ENCODE measurements at regions not wholly inside any gene's neighbourhood (a gene's known extent, or its start where the extent isn't known, plus 50 kb on each side); places are given as distances from the start of the nearest gene placed in this dataset.
"Not testable (repeated sequence)": the region's sequence is repeated elsewhere in the genome, so short reads cannot be mapped to it uniquely, and the experiment has no call there.

- not testable (repeated sequence) for DNase-seq (ENCODE audit: low read depth, low spot score)
These were observed 187.3 kb downstream of the CHIC2 start for GRCh38 chr4:53877096-53877495.

GRCh38 chr4:53866055-53866454, 198.3 kb downstream of the CHIC2 start:
- no peak for DNase-seq (ENCODE audit: low read depth, low spot score)

DNA sequence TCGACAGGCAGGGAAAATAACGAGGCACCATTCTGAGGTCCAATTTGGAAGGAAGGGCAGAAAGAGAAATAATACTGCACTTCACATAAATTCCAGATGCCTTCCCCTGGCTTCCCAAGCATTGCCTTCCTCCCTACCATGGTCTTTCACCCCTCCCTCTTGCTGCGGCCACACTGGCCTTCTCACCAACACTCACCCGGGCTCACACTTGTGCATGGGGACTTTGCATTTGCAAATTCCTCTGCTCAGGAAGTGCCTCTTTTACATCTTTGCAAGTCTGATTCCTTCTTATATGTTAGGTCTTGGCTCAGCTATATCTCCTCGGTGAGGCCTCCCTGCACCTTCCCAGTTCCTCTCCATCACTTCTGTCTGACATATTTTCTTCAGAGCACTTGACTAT, 199.4 kb downstream of the CHIC2 start:
- no peak for DNase-seq (ENCODE audit: low read depth, low spot score)

DNA sequence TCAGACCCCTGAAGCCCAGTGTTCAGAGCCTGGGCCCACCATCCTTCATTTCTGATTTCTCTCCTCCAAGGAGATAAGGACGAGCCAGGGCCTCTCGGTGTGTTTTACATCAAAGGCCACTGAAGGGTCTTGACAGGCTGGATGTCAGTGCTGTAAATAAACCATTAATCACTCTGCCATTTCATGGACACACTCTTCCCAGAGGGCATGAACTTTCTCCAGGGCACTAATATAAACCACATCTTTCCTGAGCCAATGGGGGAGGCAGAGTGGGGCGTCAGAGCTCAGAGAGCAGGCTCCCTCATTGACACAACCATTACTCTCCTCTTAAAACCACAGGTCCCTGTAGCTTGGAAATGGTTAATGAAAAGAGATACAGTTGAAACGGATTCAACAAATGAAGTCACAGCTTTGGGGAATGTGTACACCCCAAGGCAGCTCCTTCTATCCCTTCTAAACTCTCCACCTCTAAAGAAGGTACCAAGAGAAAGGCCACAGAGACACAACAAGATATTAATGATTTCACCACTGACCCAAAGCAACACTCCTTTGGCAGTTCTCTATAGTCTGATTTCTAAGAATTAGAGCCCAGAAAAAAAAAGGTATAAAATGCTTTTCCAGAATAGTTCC, 200.6 kb downstream of the CHIC2 start:
- no peak for DNase-seq (ENCODE audit: low read depth, low spot score)

GRCh38 chr4:53863158-53863557, 201.2 kb downstream of the CHIC2 start:
- DNase-seq (ENCODE audit: low read depth, low spot score): no peak

GRCh38 chr4:53861856-53862610, 202.4 kb downstream of the CHIC2 start:
- peak; percentile 88 for DNase-seq (ENCODE audit: low read depth, low spot score)

DNA sequence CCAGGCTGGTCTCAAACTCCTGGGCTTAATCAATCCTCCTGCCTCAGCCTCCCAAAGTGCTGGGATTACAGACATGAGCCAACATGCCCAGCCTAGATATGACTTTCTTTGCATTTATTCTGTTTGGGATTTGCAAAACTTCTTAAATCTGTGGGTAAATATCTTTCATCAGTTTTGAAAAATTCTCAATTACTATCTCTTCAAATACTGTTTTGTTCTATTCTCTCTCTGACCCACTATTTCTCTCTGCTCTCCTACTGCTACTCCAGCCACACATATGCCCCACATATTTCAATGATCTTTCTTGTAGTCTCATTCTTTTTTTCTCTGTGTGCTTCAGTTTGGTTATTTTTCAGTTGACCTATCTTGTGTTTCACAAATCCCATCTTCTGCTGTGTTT, 205.1 kb downstream of the CHIC2 start:
- no peak for DNase-seq (ENCODE audit: low read depth, low spot score)

GRCh38 chr4:53858744-53859143, 205.7 kb downstream of the CHIC2 start:
- no peak for DNase-seq (ENCODE audit: low read depth, low spot score)

- no peak for DNase-seq (ENCODE audit: low read depth, low spot score)
These were observed 208.7 kb downstream of the CHIC2 start for GRCh38 chr4:53855581-53856250.

DNA sequence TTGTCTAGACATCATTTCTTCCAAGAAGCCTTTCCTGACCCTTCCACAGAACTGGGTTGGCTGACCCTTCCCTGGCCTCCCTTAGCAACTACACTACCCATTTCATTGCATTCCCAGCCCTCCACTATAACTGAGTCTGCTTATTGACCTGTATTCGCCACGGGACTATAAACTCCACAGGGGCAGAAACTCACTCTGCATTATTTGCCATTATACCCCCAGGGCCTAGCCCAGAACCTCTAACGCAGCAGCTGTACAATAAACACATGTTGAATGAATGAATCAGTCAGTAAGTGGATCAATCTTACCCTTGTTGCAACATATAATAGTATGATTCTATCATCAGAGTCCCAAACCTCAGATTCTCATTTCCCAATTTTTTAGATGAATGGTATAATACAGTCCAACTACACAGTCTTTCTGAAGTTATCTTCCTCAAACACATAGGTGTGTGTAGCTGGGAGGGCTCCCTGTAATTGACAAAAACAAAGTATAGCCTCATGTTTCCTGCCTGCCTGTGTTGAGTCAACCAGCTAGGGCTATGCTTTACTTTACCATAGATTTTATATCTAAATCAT, 209.3 kb downstream of the CHIC2 start:
- DNase-seq (ENCODE audit: low read depth, low spot score): no peak

GRCh38 chr4:53852343-53852742, 212.1 kb downstream of the CHIC2 start:
- peak; percentile 88 for DNase-seq (ENCODE audit: low read depth, low spot score)

GRCh38 chr4:53847965-53848364, 216.4 kb downstream of the CHIC2 start:
- no peak for DNase-seq (ENCODE audit: low read depth, low spot score)

DNA sequence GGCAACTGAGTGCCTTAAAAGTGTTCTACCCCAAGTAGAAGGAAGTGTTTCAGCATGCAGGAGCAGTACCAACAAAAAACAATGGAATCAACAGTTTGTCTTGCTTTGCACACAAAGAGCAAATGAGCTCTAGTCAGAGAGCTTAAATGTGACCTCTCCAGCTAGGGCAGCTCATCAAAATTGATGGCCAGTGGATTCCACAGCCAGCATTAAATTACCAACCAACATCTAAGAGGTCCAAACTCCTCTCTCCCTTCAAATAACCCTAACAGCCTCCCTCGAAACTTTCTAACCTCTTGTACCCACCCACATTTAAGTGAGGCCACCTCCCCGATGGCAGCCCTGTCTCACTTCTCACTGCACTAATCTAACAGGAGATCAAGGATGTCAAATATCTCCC, 219.9 kb downstream of the CHIC2 start:
- no peak for DNase-seq (ENCODE audit: low read depth, low spot score)

DNA sequence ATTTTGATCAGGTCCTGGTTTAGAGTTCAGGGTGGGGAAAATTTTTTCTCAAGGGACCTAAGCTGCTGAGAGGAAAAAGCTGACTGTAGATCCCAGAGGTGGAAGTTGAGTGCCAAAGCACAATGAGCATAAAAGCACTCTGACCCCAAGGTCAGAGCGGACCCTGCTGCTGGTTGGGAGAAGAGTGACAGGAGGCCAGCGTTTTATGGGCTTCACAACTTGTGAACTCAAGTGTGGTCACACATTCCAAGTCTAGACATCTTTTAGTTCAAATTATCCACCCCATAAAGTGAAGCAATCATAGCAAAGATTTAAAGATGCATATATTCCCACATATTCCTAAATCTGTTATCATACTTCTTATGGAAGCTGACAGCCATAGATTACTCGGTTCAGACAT, 220.3 kb downstream of the CHIC2 start:
- DNase-seq (ENCODE audit: low read depth, low spot score): no peak

- DNase-seq (ENCODE audit: low read depth, low spot score): no peak
These were observed 222.7 kb downstream of the CHIC2 start for GRCh38 chr4:53841711-53842110.

DNA sequence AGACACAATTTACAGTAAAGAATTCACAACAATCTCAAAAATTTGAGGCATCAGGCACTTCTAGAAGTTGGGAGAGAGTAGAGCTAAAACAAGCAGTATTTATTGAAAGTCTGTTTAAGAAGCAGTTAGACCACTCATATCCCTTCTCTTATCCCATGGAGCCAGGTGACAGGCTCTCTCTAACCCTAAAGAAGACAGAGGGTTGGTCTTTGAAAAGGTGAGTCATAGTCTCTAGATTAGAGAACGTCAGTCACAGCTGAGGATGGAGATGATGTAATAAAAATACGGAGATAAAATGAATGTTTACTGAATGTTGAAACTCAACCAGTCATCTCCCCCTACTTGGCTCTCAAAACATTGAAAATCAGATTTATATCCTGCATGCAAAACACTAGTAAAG, 223.8 kb downstream of the CHIC2 start:
- DNase-seq (ENCODE audit: low read depth, low spot score): no peak

DNA sequence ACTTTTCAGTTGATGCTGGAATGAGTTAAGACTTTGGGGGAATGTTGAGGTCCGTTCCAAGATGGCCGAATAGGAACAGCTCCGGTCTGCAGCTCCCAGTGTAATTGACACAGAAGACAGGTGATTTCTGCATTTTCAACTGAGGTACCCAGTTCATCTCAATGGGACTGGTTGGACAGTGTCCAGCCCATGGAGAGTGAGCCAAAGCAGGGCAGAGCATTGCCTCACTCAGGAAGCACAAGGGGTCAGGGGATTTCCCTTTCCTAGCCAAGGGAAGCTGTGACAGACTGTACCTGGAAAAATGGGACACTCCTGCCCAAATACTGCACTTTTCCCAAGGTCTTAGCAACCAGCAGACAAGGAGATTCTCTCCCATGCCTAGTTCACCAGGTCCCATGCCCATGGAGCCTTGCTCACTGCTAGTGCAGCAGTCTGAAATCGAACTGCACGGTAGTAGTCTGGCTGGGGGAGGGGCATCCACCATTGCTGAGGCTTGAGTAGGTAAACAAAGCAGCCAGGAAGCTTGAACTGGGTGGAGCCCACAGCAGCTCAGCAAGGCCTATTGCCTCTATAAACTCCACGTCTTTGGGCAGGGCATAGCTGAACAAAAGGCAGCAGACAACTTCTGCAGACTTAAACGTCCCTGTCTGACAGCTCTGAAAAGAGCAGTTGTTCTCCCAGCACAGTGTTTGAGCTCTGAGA, 231.0 kb downstream of the CHIC2 start:
- not testable (repeated sequence) for DNase-seq (ENCODE audit: low read depth, low spot score)

DNA sequence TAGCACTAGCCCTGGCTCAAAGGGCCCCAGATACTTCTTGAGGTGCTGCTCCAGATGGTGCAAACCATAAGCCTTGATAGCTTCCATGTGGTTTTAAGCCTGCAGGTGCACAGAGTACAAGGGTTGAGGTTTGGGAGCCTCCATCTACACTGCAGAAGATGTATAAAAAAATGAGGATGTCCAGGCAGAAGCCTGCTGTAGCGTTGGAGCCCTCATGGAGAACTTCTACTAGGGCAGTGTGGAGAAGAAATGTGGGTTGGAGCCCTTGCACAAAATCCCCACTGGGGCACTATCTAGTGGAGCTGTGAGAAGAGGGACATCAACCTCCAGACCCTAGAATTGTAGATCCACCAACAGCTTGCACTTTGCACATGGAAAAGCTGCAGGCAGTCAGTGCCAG, 231.9 kb downstream of the CHIC2 start:
- DNase-seq (ENCODE audit: low read depth, low spot score): no peak

DNA sequence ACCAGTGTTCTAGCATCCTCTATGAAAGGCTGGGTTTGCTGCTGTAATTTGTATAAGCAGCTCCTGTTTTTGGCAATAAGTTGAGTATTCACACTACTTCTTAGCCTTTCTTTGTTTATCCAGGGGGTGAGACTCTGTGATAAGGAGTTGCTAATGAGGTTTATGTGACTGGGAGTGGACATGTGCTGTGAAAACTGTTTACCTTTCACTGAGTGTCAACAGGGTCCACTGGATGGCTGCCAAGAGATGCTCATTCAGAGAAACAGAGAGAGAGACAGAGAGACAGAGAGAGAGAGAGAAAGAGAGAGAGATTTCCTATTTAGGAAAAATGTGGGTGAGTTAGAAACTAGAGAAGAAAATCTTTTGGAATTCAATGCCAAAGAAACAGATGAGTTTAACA, 233.9 kb downstream of the CHIC2 start:
- no peak for DNase-seq (ENCODE audit: low read depth, low spot score)

DNA sequence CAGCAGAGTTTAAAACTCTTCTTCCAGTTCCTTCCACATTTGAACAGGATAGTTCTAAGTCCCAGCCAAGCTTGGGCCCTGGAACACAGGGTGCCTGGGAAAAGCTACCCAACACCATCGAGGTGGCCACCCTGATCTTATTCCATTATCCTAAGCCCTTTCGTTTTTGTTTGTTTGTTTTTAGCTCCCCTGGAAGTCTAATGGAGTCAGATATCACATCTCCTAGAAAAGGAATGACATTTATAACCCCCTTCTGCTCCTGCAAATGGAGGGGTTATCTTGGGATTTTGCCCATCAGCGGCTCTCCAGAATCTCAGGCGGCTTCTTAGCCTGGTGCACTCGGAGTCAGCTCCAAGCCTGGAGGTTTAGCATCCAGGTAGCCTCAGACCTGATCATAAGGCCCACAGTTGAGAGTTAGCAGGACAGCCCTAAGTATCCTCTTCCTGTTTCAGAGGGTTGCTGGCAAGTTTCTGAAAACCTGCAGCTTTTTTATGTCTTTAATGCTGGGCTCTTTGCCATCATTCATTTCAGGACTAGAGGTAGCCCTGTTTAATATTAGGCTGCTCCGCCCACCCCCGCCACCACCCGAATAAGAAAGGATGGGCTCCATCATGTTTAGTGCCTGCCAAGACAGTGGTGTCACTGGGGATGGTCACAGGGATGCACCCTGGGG, 230.0 kb upstream of the LNX1 start:
- DNase-seq (ENCODE audit: low read depth, low spot score): no peak

DNA sequence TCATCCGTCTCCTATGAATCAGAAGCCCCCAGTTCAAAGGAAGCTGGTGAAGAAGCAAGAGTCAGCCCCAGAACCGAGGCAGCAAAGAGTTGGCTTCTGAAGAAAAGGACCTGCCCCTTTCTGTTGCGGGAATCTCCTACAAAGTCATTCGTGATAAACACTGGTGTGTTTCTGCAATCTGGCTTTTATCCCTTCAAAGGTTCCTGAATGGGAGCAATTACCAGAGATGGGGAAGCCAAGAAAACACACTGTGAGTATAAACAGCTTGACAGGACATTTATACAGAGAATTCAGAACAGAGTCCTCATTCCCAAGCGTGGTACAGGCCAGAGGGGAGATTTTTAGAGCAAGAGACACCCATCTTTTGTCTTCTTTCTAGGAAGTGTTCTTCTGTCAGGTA, 226.8 kb upstream of the LNX1 start:
- no peak for DNase-seq (ENCODE audit: low read depth, low spot score)

Data from smooth muscle cell of the brain vasculature (primary cell).